Ascending aorta (tissue), 2 donors: ENCODE measurements at regions not wholly inside any gene's neighbourhood (a gene's known extent, or its start where the extent isn't known, plus 50 kb on each side); places are given as distances from the start of the nearest gene placed in this dataset.

Experiments used
- DNase-seq, 2 donors: peaks; one replicate each; pipeline ENCODE4 v3.0.0-alpha.2; 2019; ENCODE audit warnings: low spot score in 2 of 2
- H3K27ac ChIP-seq, 2 donors: fragments of 200-600 bp; sonication (generic); one replicate each; pipeline ENCODE4 v1.5.1; 2016 to 2017; ENCODE audit warnings: mild to moderate bottlenecking in 1 of 2
- H3K27me3 ChIP-seq: fragments of 200-600 bp; sonication (generic); one replicate; pipeline ENCODE4 v1.5.1; 2017
- H3K36me3 ChIP-seq, 2 donors: fragments of 200-600 bp; sonication (generic); one replicate each; pipeline ENCODE4 v1.5.1; 2016
- H3K4me1 ChIP-seq, 2 donors: fragments of 200-600 bp; sonication (generic); one replicate each; pipeline ENCODE4 v1.5.1; 2016 to 2017; ENCODE audit warnings: mild to moderate bottlenecking in 1 of 2
- H3K4me3 ChIP-seq, 2 donors: fragments of 200-600 bp; sonication (generic); one replicate each; pipeline ENCODE4 v1.5.1; 2016 to 2017; ENCODE audit warnings: mild to moderate bottlenecking in 1 of 2
- H3K9me3 ChIP-seq, 2 donors: fragments of 200-600 bp; sonication (generic); one replicate each; pipeline ENCODE4 v1.5.1; 2016
- CTCF ChIP-seq, 3 experiments: fragments of 200-600 bp in 2 of 3; fragments of 450-650 bp in 1 of 3; sonication (generic) in 2 of 3; IDR thresholded peaks; one replicate each; pipeline ENCODE4 v1.5.1; 2016 to 2019; ENCODE audit warnings: antibody characterized with exemption in 3 of 3, mild to moderate bottlenecking in 1 of 3, moderate library complexity in 1 of 3
- intact Hi-C: fragments of 100-400 bp; cut with DNase I; formaldehyde crosslinking; loops from one replicate; pipeline ENCODE4 v1.15.1; 2023

DNA sequence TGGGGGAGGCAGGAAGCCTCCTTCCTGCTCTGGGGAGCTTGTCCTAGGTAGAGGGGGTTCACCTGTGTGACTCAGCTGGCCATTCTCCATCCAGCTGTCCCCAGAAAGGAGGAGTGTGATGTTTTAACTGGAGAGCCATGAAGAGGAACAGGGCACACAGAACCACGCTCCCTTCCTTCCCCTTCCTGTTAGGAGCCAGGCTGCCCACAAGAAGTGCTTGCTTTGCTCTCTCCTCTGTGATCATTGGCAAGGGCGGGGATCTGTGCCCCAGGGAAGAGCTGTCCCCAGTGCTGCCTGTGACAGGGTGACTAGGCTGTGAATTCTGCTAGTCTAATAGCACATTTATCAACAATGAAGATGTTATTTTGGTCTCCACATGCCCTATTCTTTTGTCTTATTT lies 169.6 kb upstream of the GATB start:
- Histone ChIP-seq H3K4me3 (no peak overlapping the region), H3K27me3 (no peaks in the 10 kb centered on the region), H3K36me3 (no peaks in the 10 kb centered on the region), H3K9me3 (no peaks in the 10 kb centered on the region), H3K4me1 (no peaks in the 10 kb centered on the region), H3K27ac (no peak overlapping the region)
- intact Hi-C loops = no loop called here
- DNase-seq = no peak
- no peak for TF ChIP-seq CTCF (IDR thresholded peaks at IDR 0.05)

DNA sequence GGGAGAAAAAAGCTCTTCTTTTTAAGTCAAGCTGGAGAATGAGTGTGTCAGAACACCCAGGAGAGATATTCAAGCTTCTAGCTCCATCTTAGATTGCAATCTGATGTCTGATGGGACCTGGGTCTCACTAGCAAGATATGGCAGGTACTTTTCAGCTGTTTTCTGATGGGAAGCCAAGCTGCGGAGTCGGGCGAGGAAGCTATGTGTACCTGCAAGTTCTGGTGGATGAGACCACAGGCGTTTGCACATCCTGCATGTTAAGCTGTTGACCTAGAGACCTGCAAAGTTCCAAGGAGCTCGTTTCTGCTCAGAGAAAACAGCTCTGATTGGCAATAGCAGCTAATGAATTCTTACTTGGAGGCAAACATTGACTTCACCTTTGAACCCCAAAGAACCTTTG lies 167.3 kb upstream of the GATB start:
- Histone ChIP-seq H3K27ac (no peak overlapping the region), H3K4me3 (no peak overlapping the region), H3K9me3 (no peaks in the 10 kb centered on the region), H3K36me3 (no peaks in the 10 kb centered on the region), H3K4me1 (no peaks in the 10 kb centered on the region), H3K27me3 (no peaks in the 10 kb centered on the region)
- intact Hi-C loops = no loop called here
- TF ChIP-seq CTCF (IDR thresholded peaks at IDR 0.05) = no peak
- DNase-seq = no peak

DNA sequence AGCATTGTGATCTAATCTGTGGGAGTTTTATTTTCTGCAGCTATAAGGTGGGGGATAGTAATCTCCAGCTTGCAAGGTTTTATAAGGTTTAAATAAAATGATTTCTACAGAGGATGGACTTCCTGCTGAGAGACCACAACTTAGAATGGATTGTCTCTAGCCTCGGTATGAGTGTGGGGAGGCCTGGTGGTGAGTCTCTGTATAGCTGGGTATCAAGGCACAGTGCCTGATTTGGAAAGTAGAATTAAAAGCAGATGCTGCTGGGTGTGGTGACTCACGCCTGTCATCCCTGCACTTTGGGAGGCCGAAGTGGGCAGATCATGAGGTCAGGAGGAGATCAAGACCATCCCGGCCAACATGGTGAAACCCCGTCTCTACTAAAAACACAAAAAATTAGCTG lies 162.0 kb upstream of the GATB start:
- Histone ChIP-seq H3K36me3 (no peaks in the 10 kb centered on the region), H3K27ac (no peak overlapping the region), H3K27me3 (no peaks in the 10 kb centered on the region), H3K4me3 (no peak overlapping the region), H3K9me3 (no peaks in the 10 kb centered on the region), H3K4me1 (no peaks in the 10 kb centered on the region)
- no peak for TF ChIP-seq CTCF (IDR thresholded peaks at IDR 0.05)
- DNase-seq = no peak
- intact Hi-C loops = no loop called here

- no peak for DNase-seq
- intact Hi-C loops = no loop called here
Observed at GRCh38 chr4:151922306-151922705, 161.5 kb upstream of the GATB start.

GRCh38 chr4:151921811-151922210 lies 161.0 kb upstream of the GATB start:
- intact Hi-C loops = no loop called here
- H3K36me3 ChIP-seq = no peaks in the 10 kb centered on the region
- H3K9me3 ChIP-seq = no peaks in the 10 kb centered on the region
- DNase-seq = no peak
- no peak for TF ChIP-seq CTCF (IDR thresholded peaks at IDR 0.05)
- no peak overlapping the region for H3K27ac ChIP-seq
- H3K4me1 ChIP-seq = no peaks in the 10 kb centered on the region
- no peaks in the 10 kb centered on the region for H3K27me3 ChIP-seq
- H3K4me3 ChIP-seq = no peak overlapping the region

More at GRCh38 chr4:151922306-151922705, 161.5 kb upstream of the GATB start:
- no peak for TF ChIP-seq CTCF (IDR thresholded peaks at IDR 0.05)
- H3K36me3 ChIP-seq = no peaks in the 10 kb centered on the region
- H3K27me3 ChIP-seq = no peaks in the 10 kb centered on the region
- no peak overlapping the region for H3K27ac ChIP-seq
- no peaks in the 10 kb centered on the region for H3K4me1 ChIP-seq
- no peak overlapping the region for H3K4me3 ChIP-seq
- no peaks in the 10 kb centered on the region for H3K9me3 ChIP-seq

GRCh38 chr4:151921386-151921785 lies 160.6 kb upstream of the GATB start:
- DNase-seq = no peak
- intact Hi-C loops = no loop called here
- Histone ChIP-seq H3K9me3 (no peaks in the 10 kb centered on the region), H3K4me1 (no peaks in the 10 kb centered on the region), H3K36me3 (no peaks in the 10 kb centered on the region), H3K27ac (no peak overlapping the region), H3K4me3 (no peak overlapping the region), H3K27me3 (no peaks in the 10 kb centered on the region)
- no peak for TF ChIP-seq CTCF (IDR thresholded peaks at IDR 0.05)
